ENCODE measurements at regions not wholly inside any gene's neighbourhood (a gene's known extent, or its start where the extent isn't known, plus 50 kb on each side); places are given as distances from the start of the nearest gene placed in this dataset.

- Histone ChIP-seq H2AFZ (ENCODE audit: low read length) (no peak overlapping the region), H4K20me1 (ENCODE audit: insufficient read depth, low read length) (no peaks in the 10 kb centered on the region), H3K36me3 (replicated peaks; ENCODE audit: insufficient read depth, low read length) (no peaks in the 10 kb centered on the region), H3K4me1 (ENCODE audit: low read length) (no peaks in the 10 kb centered on the region), H3F3A (ENCODE audit: insufficient read depth, low read length) (no peaks in the 10 kb centered on the region), H3K9ac (ENCODE audit: low read length) (no peak overlapping the region), H3K9me3 (replicated peaks; ENCODE audit: insufficient read depth, low read length) (no peaks in the 10 kb centered on the region), H3K79me2 (ENCODE audit: low read length) (no peaks in the 10 kb centered on the region), H3K4me2 (ENCODE audit: low read depth, low read length) (no peak overlapping the region), H3K9me2 (replicated peaks; ENCODE audit: insufficient read depth, low read length) (no peaks in the 10 kb centered on the region), H3K4me3 (ENCODE audit: low read length) (no peak overlapping the region), H3K27me3 (replicated peaks; ENCODE audit: insufficient read depth, low read length) (no peaks in the 10 kb centered on the region), H3K27ac (ENCODE audit: low read length) (no peak overlapping the region)
- DNase-seq = no peak
- TF ChIP-seq EZH2phosphoT487 (IDR thresholded peaks at IDR 0.05; ENCODE audit: low read length) = no peak
- TF ChIP-seq EZH2 (optimal IDR thresholded peaks at IDR 0.05; ENCODE audit: low read depth, low read length) = no peak
- TF ChIP-seq, protein P1, sequence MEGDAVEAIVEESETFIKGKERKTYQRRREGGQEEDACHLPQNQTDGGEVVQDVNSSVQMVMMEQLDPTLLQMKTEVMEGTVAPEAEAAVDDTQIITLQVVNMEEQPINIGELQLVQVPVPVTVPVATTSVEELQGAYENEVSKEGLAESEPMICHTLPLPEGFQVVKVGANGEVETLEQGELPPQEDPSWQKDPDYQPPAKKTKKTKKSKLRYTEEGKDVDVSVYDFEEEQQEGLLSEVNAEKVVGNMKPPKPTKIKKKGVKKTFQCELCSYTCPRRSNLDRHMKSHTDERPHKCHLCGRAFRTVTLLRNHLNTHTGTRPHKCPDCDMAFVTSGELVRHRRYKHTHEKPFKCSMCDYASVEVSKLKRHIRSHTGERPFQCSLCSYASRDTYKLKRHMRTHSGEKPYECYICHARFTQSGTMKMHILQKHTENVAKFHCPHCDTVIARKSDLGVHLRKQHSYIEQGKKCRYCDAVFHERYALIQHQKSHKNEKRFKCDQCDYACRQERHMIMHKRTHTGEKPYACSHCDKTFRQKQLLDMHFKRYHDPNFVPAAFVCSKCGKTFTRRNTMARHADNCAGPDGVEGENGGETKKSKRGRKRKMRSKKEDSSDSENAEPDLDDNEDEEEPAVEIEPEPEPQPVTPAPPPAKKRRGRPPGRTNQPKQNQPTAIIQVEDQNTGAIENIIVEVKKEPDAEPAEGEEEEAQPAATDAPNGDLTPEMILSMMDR (IDR thresholded peaks at IDR 0.05; ENCODE audit: low read length) = no peak
Observed at GRCh38 chr15:60072826-60073465, 68.8 kb downstream of the FOXB1 start.

DNA sequence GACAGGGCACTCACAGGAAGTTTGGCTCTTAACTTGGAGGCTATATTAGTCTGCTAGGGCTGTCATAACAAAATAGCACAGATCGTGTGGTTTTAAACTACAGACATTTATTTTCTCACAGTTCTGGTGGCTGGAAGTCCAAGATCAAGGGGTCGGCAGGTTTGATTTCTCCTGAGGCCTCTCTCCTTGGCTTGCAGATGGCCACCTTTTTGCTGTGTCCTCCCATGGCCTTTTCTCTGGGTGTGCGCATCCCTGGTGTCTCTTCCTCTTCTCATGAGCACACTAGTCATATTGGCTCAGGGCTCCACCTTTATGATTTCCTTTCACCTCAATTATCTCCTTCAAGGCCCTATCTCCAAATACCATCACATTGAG lies 69.3 kb downstream of the FOXB1 start:
- Histone ChIP-seq H3K9me3 (replicated peaks; ENCODE audit: insufficient read depth, low read length) (no peaks in the 10 kb centered on the region), H3K9me2 (replicated peaks; ENCODE audit: insufficient read depth, low read length) (no peaks in the 10 kb centered on the region), H3F3A (ENCODE audit: insufficient read depth, low read length) (no peaks in the 10 kb centered on the region), H4K20me1 (ENCODE audit: insufficient read depth, low read length) (no peaks in the 10 kb centered on the region), H3K9ac (ENCODE audit: low read length) (no peak overlapping the region), H2AFZ (ENCODE audit: low read length) (no peak overlapping the region), H3K79me2 (ENCODE audit: low read length) (no peaks in the 10 kb centered on the region), H3K4me2 (ENCODE audit: low read depth, low read length) (no peak overlapping the region), H3K4me1 (ENCODE audit: low read length) (no peaks in the 10 kb centered on the region), H3K36me3 (replicated peaks; ENCODE audit: insufficient read depth, low read length) (no peaks in the 10 kb centered on the region), H3K27ac (ENCODE audit: low read length) (no peak overlapping the region), H3K27me3 (replicated peaks; ENCODE audit: insufficient read depth, low read length) (no peaks in the 10 kb centered on the region), H3K4me3 (ENCODE audit: low read length) (no peak overlapping the region)
- TF ChIP-seq, protein P1 (IDR thresholded peaks at IDR 0.05; ENCODE audit: low read length) = no peak
- TF ChIP-seq EZH2 (optimal IDR thresholded peaks at IDR 0.05; ENCODE audit: low read depth, low read length) (no peak), EZH2phosphoT487 (IDR thresholded peaks at IDR 0.05; ENCODE audit: low read length) (no peak)
- no peak for DNase-seq

DNA sequence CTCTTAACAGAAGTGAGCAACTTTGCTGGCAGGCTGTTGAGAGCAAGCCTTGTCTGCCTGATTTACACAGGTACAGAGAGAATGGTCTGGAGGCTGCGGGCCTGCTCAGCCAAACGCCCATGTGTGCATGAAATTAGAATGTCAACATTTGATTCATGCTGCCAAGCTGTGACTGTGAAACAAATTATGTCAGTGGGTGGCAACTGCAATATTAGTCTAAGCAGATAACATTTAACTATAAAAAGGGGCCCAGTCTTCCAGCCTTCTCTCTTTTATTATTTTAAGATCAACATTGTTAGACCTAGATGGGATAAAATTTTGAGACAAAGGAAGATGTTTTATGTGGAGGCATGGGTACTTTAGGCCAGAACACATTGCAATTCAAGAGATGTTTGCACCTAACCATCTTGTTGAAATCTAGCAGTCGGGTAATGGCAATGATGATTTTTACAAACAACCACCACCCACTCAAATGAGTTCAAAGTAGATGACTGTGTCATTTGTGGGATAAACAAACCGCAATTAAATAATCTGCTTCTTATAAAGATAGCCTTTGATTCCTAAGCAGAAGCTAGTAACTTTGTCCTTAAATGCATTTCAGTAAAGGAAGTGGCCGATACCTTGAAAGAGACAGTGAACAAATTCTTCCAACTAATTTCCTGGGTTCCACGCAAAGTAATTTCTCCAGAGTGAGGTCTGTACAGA lies 70.2 kb downstream of the FOXB1 start:
- H3K4me2 ChIP-seq (ENCODE audit: low read depth, low read length) = no peak overlapping the region
- no peaks in the 10 kb centered on the region for H3F3A ChIP-seq (ENCODE audit: insufficient read depth, low read length)
- H3K4me3 ChIP-seq (ENCODE audit: low read length) = no peak overlapping the region
- H3K27me3 ChIP-seq (replicated peaks; ENCODE audit: insufficient read depth, low read length) = no peaks in the 10 kb centered on the region
- H3K9me2 ChIP-seq (replicated peaks; ENCODE audit: insufficient read depth, low read length) = no peaks in the 10 kb centered on the region
- no peaks in the 10 kb centered on the region for H4K20me1 ChIP-seq (ENCODE audit: insufficient read depth, low read length)
- no peaks in the 10 kb centered on the region for H3K4me1 ChIP-seq (ENCODE audit: low read length)
- TF ChIP-seq EZH2phosphoT487 (IDR thresholded peaks at IDR 0.05; ENCODE audit: low read length) (no peak), EZH2 (optimal IDR thresholded peaks at IDR 0.05; ENCODE audit: low read depth, low read length) (no peak)
- TF ChIP-seq, protein P1 (IDR thresholded peaks at IDR 0.05; ENCODE audit: low read length) = no peak
- no peak overlapping the region for H3K27ac ChIP-seq (ENCODE audit: low read length)
- no peak overlapping the region for H2AFZ ChIP-seq (ENCODE audit: low read length)
- no peak overlapping the region for H3K9ac ChIP-seq (ENCODE audit: low read length)
- no peaks in the 10 kb centered on the region for H3K79me2 ChIP-seq (ENCODE audit: low read length)
- DNase-seq = no peak
- H3K9me3 ChIP-seq (replicated peaks; ENCODE audit: insufficient read depth, low read length) = no peaks in the 10 kb centered on the region
- H3K36me3 ChIP-seq (replicated peaks; ENCODE audit: insufficient read depth, low read length) = no peaks in the 10 kb centered on the region

Data from MM.1S (cell line).